K562 (cell line): ENCODE measurements at regions not wholly inside any gene's neighbourhood (a gene's known extent, or its start where the extent isn't known, plus 50 kb on each side); places are given as distances from the start of the nearest gene placed in this dataset.
A peak's percentile ranks its signal among the peaks of the same experiment; 100 is the strongest.
"Not testable (repeated sequence)": the region's sequence is repeated elsewhere in the genome, so short reads cannot be mapped to it uniquely, and the experiment has no call there.

Experiments
- ATAC-seq: fragments of 200-7000 bp; cut with Tn5 transposase; 3 replicates; pipeline ENCODE4 v1.9.1; 2020; ENCODE audit warnings: moderate library complexity
- BruUV-seq: library from RNA; stranded (reverse); fragments of 400-500 nt; replicated peaks from 2 replicates; lab custom pipeline; 2021; lab: Mats Ljungman, UMichigan
- CTCF ChIA-PET: fragments of 300-600 bp; formaldehyde crosslinking; extraction: SDS; loops from one replicate; lab custom pipeline; 2021; ENCODE audit warnings: low intra/inter-chr PET ratio; lab: Yijun Ruan, JAX
- POLR2A ChIA-PET: fragments of 300-600, 350-650 bp; sonication (Branson Sonifier 250); formaldehyde crosslinking; extraction: SDS; loops from one replicate; lab custom pipeline; 2021; ENCODE audit warnings: antibody characterized with exemption, inconsistent platforms; lab: Yijun Ruan, JAX
- DNase-seq, 4 experiments: peaks; one replicate each; pipeline versions ENCODE4 v3.0.0 to v3.0.0-alpha.2; 2011 to 2018; ENCODE audit warnings: low spot score in 3 of 4, mixed read lengths in 3 of 4; ENCODE audit errors: extremely low read depth in 1 of 4
- FAIRE-seq: peaks from 2 replicates; lab custom pipeline; 2011; peaks lifted over from hg19 to GRCh38; lab: Jason Lieb, UNC
- H2AFZ ChIP-seq: 2 replicates; pipeline ENCODE4 v1.6.0; 2011; ENCODE audit warnings: low read depth, low read length, control low read depth, inconsistent platforms
- H3K27ac ChIP-seq: fragments of 200-600 bp; 3 replicates; pipeline ENCODE4 v1.8.0; 2011; ENCODE audit warnings: low read depth, mild to moderate bottlenecking, control low read depth, inconsistent platforms, low read length, moderate library complexity, mixed read lengths; ENCODE audit errors: extremely low read depth
- H3K27me3 ChIP-seq, 2 experiments: fragments of 300-600 bp in 1 of 2; 2 replicates in 1 of 2; 3 replicates in 1 of 2; pipeline versions ENCODE4 v1.6.0 to v1.8.0; 2011; ENCODE audit warnings: inconsistent platforms in 2 of 2, low read length in 2 of 2, mild to moderate bottlenecking in 1 of 2, mixed read lengths in 1 of 2, moderate library complexity in 1 of 2; ENCODE audit not compliant: control insufficient read depth in 2 of 2, insufficient read depth in 2 of 2
- H3K36me3 ChIP-seq: fragments of 300-600 bp; 3 replicates; pipeline ENCODE4 v1.8.0; 2011; ENCODE audit warnings: mild to moderate bottlenecking, low read length, inconsistent platforms; ENCODE audit not compliant: control insufficient read depth, insufficient read depth
- H3K4me1 ChIP-seq, 2 experiments: fragments of 200-600 bp in 1 of 2; replicated peaks in 1 of 2; 2 replicates in 1 of 2; 3 replicates in 1 of 2; pipeline versions ENCODE4 v1.5.1 to v1.8.0; 2011; ENCODE audit warnings: inconsistent platforms in 2 of 2, low read length in 2 of 2, mild to moderate bottlenecking in 1 of 2, mixed read lengths in 1 of 2, moderate library complexity in 1 of 2; ENCODE audit not compliant: control insufficient read depth in 2 of 2, insufficient read depth in 2 of 2
- H3K4me2 ChIP-seq: 2 replicates; pipeline ENCODE4 v1.6.1; 2011; ENCODE audit warnings: low read length, control low read depth, inconsistent platforms, mixed read lengths; ENCODE audit not compliant: insufficient read depth
- H3K4me3 ChIP-seq: fragments of 200-600 bp; sonication (generic), shearing (Covaris generic); 2 replicates; pipeline ENCODE4 v1.5.1; 2016; ENCODE audit warnings: control low read depth, inconsistent platforms
- H3K79me2 ChIP-seq: fragments of 200-600 bp; 3 replicates; pipeline ENCODE4 v1.8.0; 2011; ENCODE audit warnings: low read length, inconsistent platforms; ENCODE audit not compliant: control insufficient read depth, insufficient read depth
- H3K9ac ChIP-seq, 2 experiments: 2 replicates each; pipeline versions ENCODE4 v1.6.0 to v1.6.1; 2011; ENCODE audit warnings: low read depth in 2 of 2, low read length in 2 of 2, control low read depth in 1 of 2, inconsistent platforms in 1 of 2, mild to moderate bottlenecking in 1 of 2, mixed read lengths in 1 of 2; ENCODE audit not compliant: insufficient read depth in 1 of 2
- H3K9me1 ChIP-seq: one replicate; pipeline ENCODE4 v1.6.0; 2011; ENCODE audit warnings: inconsistent platforms, mild to moderate bottlenecking, low read length, moderate library complexity; ENCODE audit not compliant: control insufficient read depth, insufficient read depth
- H3K9me3 ChIP-seq: replicated peaks from 2 replicates; pipeline ENCODE4 v1.5.1; 2011; ENCODE audit warnings: low read depth, low read length, inconsistent platforms; ENCODE audit not compliant: control insufficient read depth, insufficient read depth
- H4K20me1 ChIP-seq: replicated peaks from 2 replicates; pipeline ENCODE4 v1.6.1; 2011; ENCODE audit warnings: low read length, inconsistent platforms, mixed read lengths; ENCODE audit not compliant: control insufficient read depth, insufficient read depth
- ATF3 ChIP-seq, 2 experiments: fragments of 450-650 bp in 1 of 2; sonication (generic) in 1 of 2; formaldehyde crosslinking in 1 of 2; IDR thresholded peaks in 1 of 2; conservative IDR thresholded peaks in 1 of 2; 2 replicates each; pipeline versions ENCODE4 v1.6.1 to v1.8.1; 2016 to 2023; ENCODE audit warnings: mild to moderate bottlenecking in 2 of 2, moderate library complexity in 2 of 2, inconsistent platforms in 1 of 2, missing genetic modification reagents in 1 of 2
- COPS2 ChIP-seq: fragments of 450-650 bp; conservative IDR thresholded peaks from 2 replicates; pipeline ENCODE4 v1.6.1; 2016; ENCODE audit warnings: mild to moderate bottlenecking, moderate library complexity
- CREB3L1 ChIP-seq: fragments of 450-650 bp; IDR thresholded peaks from 2 replicates; pipeline ENCODE4 v1.6.1; 2014; ENCODE audit warnings: low read depth, mild to moderate bottlenecking, moderate library complexity, borderline replicate concordance
- CTCFL ChIP-seq: IDR thresholded peaks from 2 replicates; pipeline ENCODE4 v1.6.1; 2011; ENCODE audit warnings: borderline replicate concordance, low read depth, mild to moderate bottlenecking, moderate library complexity, low read length; ENCODE audit not compliant: insufficient read depth, poor library complexity, severe bottlenecking
- CXXC5 ChIP-seq: fragments of 250-450 bp; sonication (Bioruptor Pico); IDR thresholded peaks from 2 replicates; pipeline ENCODE4 v1.8.0; 2022; ENCODE audit warnings: inconsistent platforms, mild to moderate bottlenecking, moderate library complexity
- ZKSCAN8 ChIP-seq: fragments of 200-800 bp; sonication (Bioruptor generic); IDR thresholded peaks from 2 replicates; pipeline ENCODE4 v1.6.1; 2016; ENCODE audit warnings: missing genetic modification characterization, missing compliant biosample characterization
- ZNF316 ChIP-seq: fragments of 450-650 bp; IDR thresholded peaks from 2 replicates; pipeline ENCODE4 v1.6.1; 2016
- ZNF512 ChIP-seq: IDR thresholded peaks from 2 replicates; pipeline ENCODE4 v1.6.1; 2016; ENCODE audit warnings: missing genetic modification characterization, missing compliant biosample characterization
- WGBS: fragments of 100-300 bp; shearing (Covaris generic); methylation state at CpG from one replicate; pipeline ENCODE4 v1.1.6; 2016; ENCODE audit warnings: low coverage, mixed read lengths; ENCODE audit not compliant: insufficient coverage; ENCODE audit errors: missing lambda C conversion rate; 5-methylcytosine and 5-hydroxymethylcytosine counted together
- in situ Hi-C: fragments of 300-500 bp; cut with MboI; formaldehyde crosslinking; loops from 4 replicates; pipeline ENCODE4 v1.15.0; 2018; ENCODE audit warnings: inconsistent platforms, mixed read lengths
- intact Hi-C: fragments of 100-400 bp; cut with micrococcal nuclease; formaldehyde crosslinking; loops from 2 replicates; pipeline ENCODE4 v1.14.2; 2022

- TF ChIP-seq CTCFL: no peak
- TF ChIP-seq CXXC5 (CRISPR knock-in tag): no peak
- TF ChIP-seq ZKSCAN8 (CRISPR knock-in tag): no peak
- no peak for TF ChIP-seq CREB3L1
- TF ChIP-seq ATF3 (IDR thresholded peaks at IDR 0.05): peak; percentile 49
- no peak for TF ChIP-seq ATF3 (CRISPR knock-in tag; conservative IDR thresholded peaks at IDR 0.05)
- peak; percentile 60 for TF ChIP-seq ZNF316
- no peak for TF ChIP-seq ZNF512
- TF ChIP-seq COPS2: no peak
Measured at GRCh38 chr13:37956536-37956935, 87.0 kb upstream of the TRPC4 start (continued).

GRCh38 chr13:37954597-37954996 is 85.0 kb upstream of the TRPC4 start:
- WGBS: 91% methylated on average over 7 of the region's 9 CpGs
- H3K4me1 ChIP-seq, POLR2A ChIA-PET, intact Hi-C loops, H2AFZ ChIP-seq, H3K36me3 ChIP-seq, in situ Hi-C loops, H3K9me3 ChIP-seq, ATAC-seq, FAIRE-seq, DNase-seq, H3K9me1 ChIP-seq, BruUV-seq, CTCF ChIA-PET, H3K4me3 ChIP-seq, H3K79me2 ChIP-seq, H3K27me3 ChIP-seq, H3K4me2 ChIP-seq, H3K27ac ChIP-seq, H4K20me1 ChIP-seq, H3K9ac ChIP-seq: not testable (repeated sequence)
